Tongue (tissue), 1 donor: ENCODE measurements at regions not wholly inside any gene's neighbourhood (a gene's known extent, or its start where the extent isn't known, plus 50 kb on each side); places are given as distances from the start of the nearest gene placed in this dataset.
A peak's percentile ranks its signal among the peaks of the same experiment; 100 is the strongest.

Experiments used
- DNase-seq: peaks from one replicate; pipeline ENCODE4 v3.0.0-alpha.2; 2015

- DNase-seq: no peak
Measured at GRCh38 chr6:87908978-87909811, 138.4 kb upstream of the SPACA1 start.

GRCh38 chr6:87907521-87907920, 140.1 kb upstream of the SPACA1 start:
- DNase-seq: no peak

DNA sequence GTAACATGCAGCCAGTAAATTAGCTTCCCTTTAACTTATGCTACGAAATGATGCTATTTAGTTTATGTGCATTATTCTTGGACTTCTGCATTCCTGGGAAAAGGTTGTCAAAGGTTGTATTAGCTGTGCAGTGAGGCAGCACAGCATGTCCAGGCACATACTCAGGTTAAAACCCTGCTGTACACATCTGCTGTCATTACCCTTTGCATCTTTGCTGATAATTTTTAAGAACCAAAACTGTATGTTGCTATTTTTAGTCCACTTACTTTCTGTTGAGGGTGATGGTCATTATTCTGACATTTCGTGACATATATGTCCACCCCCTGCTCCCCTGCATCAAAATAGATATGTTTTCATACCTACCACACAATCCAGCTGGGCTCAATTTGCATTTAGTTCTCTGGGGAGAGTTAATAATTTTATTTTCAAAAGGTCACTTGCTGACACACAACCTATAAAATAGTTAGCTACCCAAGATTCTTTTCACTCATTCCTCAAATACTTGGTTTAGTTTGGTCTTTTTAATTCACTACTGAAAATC, 142.5 kb upstream of the SPACA1 start:
- DNase-seq: no peak

GRCh38 chr6:87904011-87904410, 143.6 kb upstream of the SPACA1 start:
- no peak for DNase-seq

- no peak for DNase-seq
Measured at GRCh38 chr6:87903323-87903722, 144.3 kb upstream of the SPACA1 start.

DNA sequence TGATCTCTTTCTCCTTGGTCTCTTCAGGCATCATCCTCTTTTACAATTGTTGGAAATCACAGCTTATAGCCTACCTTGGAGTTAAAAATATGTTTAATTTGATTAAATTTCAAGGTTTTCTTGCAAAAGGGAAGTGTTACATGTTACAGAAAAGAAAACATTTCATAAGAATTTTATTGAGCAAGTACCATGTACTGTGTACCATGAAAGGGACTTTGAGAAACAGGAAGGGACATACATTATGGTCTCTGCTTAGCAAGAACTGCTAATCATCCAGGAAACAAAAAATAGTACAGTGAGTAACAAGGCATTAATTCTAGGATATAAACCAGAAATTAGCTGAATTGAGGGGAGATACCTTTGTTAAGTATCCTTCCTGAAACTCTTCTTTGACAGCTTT, 145.3 kb upstream of the SPACA1 start:
- DNase-seq: no peak

DNA sequence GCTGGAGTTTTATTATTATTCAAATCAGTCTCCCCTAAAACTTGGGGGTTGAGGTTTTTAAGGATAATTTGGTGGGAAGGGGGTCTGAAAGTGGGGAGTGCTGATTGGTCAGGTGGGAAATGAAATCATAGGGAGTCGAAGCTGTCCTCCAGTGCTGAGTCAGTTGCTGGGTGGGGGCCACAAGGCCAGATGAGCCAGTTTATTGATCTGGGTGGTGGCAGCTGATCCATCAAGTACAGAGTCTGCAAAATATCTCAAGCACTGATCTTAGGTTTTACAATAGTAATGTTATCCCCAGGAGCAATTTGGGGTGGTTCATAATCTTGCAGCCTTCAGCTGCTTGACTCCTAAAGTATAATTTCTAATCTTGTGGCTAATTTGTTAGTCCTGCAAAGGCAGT, 146.0 kb upstream of the SPACA1 start:
- no peak for DNase-seq

GRCh38 chr6:87900160-87900698, 147.4 kb upstream of the SPACA1 start:
- no peak for DNase-seq

DNA sequence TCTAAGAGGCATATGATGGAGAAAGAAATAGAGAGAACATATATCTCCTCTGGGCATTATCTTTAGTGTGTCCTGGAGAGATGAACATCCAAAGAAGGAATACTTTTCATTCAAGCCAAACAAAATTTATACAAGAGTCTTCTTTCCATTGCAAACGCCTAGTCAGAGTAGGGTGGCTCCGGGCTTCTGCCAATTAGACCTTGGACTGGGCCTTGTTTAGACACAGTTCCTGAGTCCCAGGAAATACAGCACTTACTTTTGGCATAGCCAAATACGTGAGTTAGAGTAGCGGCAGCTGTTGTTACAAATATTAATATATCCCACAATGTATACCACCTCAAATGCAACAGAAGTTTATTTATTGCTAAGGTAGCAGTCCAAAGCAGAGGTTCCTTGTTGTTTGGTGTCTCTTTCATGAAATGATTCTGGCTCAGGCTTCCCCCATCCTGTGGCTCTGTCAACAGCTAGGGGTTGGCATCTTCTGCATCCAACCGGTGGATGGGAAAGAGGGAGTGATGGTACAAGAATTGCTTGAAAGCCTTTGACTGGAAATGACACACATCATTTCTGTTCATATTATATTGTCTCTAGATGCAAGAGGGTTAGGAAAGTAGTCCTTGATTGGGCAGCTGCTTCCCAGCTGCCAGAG, 148.0 kb upstream of the SPACA1 start:
- DNase-seq: no peak

DNA sequence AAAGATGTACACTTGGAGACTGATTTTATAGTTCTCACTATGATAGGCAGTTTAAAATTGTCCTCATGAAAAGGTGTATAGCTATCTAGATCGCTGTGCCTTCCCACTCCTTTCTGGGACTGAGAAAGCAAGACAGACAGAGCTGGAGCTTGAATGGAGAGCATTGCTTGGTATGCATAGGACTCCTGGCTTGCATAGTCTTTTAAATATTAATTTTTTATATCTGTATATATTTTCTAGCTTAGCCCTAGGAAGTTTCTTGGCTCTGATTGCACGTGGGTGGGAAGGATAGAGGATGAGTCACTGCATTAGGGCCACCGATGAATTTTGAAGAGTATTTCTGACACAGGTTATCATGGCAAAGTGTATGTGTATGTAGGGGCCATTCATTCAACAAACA, 150.0 kb upstream of the SPACA1 start:
- DNase-seq: no peak

GRCh38 chr6:87897013-87897412, 150.6 kb upstream of the SPACA1 start:
- DNase-seq: no peak

DNA sequence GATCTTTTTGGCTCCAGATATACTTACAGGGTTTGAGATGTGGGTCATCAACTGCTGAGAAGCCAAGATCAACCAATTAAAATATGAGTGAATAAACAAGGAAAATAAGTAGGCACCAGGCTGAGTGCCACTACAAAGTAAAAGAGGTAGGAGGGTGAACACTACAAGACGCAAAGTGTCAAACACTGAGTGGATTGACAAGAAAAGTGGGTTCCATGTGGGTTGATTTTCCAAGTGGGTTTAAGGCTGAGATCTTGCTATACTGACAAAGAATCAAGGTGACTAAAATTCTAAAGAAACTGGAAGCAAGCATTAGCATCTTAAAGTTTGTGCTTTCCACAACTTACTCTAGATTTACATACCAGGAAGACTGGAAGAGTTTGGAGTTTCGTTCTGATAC, 160.4 kb upstream of the SPACA1 start:
- DNase-seq: no peak

- DNase-seq: no peak
Measured at GRCh38 chr6:87884203-87884602, 163.4 kb upstream of the SPACA1 start.

- no peak for DNase-seq
Measured at GRCh38 chr6:87881342-87881895, 166.2 kb upstream of the SPACA1 start.

GRCh38 chr6:87879132-87879861, 168.3 kb upstream of the SPACA1 start:
- peak; percentile 84 for DNase-seq

- no peak for DNase-seq
Measured at GRCh38 chr6:87875781-87876180, 171.9 kb upstream of the SPACA1 start.

GRCh38 chr6:87873556-87873955, 171.5 kb upstream of the AKIRIN2 start:
- DNase-seq: no peak

- peak; percentile 49 for DNase-seq
Measured at GRCh38 chr6:87870556-87870955, 168.5 kb upstream of the AKIRIN2 start.

DNA sequence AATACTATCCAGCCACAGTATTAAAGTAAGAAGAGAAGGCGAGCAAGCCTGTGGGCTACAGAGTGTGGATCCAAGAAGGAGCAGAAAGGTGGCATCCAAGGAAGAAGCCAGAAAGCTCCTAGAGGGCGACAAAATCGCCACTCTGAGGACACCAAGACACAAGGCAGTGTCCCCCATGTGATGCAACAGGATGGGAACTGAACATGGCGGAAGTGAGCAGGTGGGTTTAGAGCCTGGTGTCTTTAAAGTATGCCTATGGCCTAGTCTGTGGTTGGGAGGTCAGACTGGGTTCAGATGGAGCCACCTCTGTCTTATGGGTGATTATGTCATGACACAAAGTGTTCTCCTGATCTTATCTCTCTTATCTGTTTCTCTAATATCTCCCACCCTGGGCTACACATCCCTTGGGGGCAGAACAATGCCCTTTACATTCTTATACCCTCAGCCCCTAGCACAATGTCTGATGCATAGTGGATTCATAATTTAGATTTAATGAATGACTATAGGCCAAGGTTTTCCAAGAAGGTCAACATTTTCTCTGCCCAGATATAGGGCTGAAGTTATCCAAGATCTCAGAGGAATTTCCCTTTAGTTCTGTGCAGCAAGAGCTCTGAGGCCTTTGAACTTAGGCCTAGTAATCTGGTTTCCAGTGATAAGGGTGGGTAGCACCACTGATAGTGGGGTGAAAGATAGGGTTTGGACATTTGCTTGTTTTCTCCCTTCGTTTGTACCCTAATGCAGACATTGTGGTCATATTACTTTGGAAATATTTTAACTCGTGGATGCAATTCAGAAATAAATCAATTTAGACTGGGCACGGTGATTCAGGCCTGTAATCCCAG, 167.3 kb upstream of the AKIRIN2 start:
- DNase-seq: no peak

- no peak for DNase-seq
Measured at GRCh38 chr6:87860902-87861301, 158.9 kb upstream of the AKIRIN2 start.

DNA sequence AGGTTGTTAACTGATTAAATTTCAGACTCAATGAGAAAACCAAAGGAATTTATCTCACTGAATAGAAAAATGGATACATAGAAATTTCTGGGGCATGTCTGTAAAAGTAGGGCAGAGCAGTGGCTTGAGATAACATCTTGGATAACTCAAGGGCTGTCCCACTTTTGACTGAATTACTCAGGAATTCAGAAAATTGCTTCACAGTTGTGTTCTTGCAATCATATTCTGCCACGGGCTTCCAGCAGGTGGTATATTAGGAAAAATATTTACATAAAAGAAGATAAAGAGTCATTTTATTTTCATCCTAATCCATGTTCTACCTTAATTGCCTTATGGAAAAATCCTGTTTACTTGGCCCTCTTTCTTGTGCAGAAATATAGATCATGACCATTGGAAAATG, 156.4 kb upstream of the AKIRIN2 start:
- no peak for DNase-seq
